H1 (cell line): ENCODE measurements at regions not wholly inside any gene's neighbourhood (a gene's known extent, or its start where the extent isn't known, plus 50 kb on each side); places are given as distances from the start of the nearest gene placed in this dataset.

ENCODE experiments used
- ASH2L ChIP-seq: fragments of 200-600, 300-600 bp; sonication (generic); IDR thresholded peaks from one replicate; pipeline ENCODE4 v1.7.1; 2017; ENCODE audit warnings: low read length
- CBX8 ChIP-seq: fragments of 300-800, 300-1000 bp; sonication (generic); IDR thresholded peaks from 2 replicates; pipeline ENCODE4 v1.7.1; 2016; ENCODE audit warnings: low read depth, low read length, borderline replicate concordance
- CEBPB ChIP-seq: IDR thresholded peaks from 2 replicates; pipeline ENCODE4 v1.6.1; 2012; ENCODE audit warnings: low read depth, low read length
- CTBP2 ChIP-seq: IDR thresholded peaks from 2 replicates; pipeline ENCODE4 v1.7.0; 2011; ENCODE audit warnings: borderline replicate concordance, mild to moderate bottlenecking, moderate library complexity, mixed read lengths, low read length; ENCODE audit not compliant: insufficient read depth, insufficient read length
- HDAC6 ChIP-seq: IDR thresholded peaks from one replicate; pipeline ENCODE4 v1.7.1; 2012; ENCODE audit warnings: low read depth, mild to moderate bottlenecking, inconsistent platforms, low read length, moderate library complexity
- POLR2AphosphoS5 ChIP-seq: IDR thresholded peaks from 2 replicates; pipeline ENCODE4 v1.6.1; 2011; ENCODE audit warnings: low read depth, low read length
- RXRA ChIP-seq: IDR thresholded peaks from 2 replicates; pipeline ENCODE4 v1.6.1; 2011; ENCODE audit warnings: low read depth, mild to moderate bottlenecking, low read length, moderate library complexity; ENCODE audit not compliant: insufficient read depth
- SIX5 ChIP-seq: IDR thresholded peaks from 2 replicates; pipeline ENCODE4 v1.6.1; 2011; ENCODE audit warnings: mild to moderate bottlenecking, low read depth, low read length
- SP2 ChIP-seq: IDR thresholded peaks from 2 replicates; pipeline ENCODE4 v1.6.1; 2012; ENCODE audit warnings: mild to moderate bottlenecking, low read length, inconsistent platforms
- SP4 ChIP-seq: IDR thresholded peaks from 2 replicates; pipeline ENCODE4 v1.6.1; 2012; ENCODE audit warnings: low read length, inconsistent platforms
- SRF ChIP-seq: IDR thresholded peaks from 2 replicates; pipeline ENCODE4 v1.6.1; 2011; ENCODE audit warnings: mild to moderate bottlenecking, low read depth, low read length, moderate library complexity
- TBP ChIP-seq: IDR thresholded peaks from 2 replicates; pipeline ENCODE4 v1.6.1; 2011; ENCODE audit warnings: low read depth, low read length, improper control_type of control experiment
- TF ChIP-seq, protein P1 (sequence below): fragments of 300-600 bp; sonication (generic); IDR thresholded peaks from 2 replicates; pipeline ENCODE4 v1.7.1; 2012; ENCODE audit warnings: low read length, moderate library complexity, mild to moderate bottlenecking, inconsistent platforms; ENCODE audit not compliant: insufficient replicate concordance

DNA sequence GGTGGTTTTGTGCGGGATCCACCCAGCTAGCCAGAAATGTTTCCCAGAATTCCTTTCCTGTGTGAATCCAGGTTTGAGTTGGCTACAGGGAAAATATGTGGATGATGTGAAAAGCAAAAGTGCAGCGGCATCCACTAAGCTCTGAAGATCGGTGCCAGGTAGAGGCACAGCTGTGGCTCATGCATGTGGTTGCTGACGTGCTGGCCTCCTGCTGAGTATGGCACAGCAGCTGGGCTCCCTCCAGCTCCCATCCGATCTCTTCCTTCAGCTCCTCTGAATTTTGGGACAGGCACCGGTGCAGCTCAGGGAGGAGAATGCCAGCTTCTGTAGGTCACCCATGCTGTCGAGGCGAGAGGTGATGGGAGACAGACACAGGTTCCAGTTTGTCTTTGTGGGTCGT, 84.0 kb upstream of the GSX1 start (continued):
- TF ChIP-seq, protein P1, sequence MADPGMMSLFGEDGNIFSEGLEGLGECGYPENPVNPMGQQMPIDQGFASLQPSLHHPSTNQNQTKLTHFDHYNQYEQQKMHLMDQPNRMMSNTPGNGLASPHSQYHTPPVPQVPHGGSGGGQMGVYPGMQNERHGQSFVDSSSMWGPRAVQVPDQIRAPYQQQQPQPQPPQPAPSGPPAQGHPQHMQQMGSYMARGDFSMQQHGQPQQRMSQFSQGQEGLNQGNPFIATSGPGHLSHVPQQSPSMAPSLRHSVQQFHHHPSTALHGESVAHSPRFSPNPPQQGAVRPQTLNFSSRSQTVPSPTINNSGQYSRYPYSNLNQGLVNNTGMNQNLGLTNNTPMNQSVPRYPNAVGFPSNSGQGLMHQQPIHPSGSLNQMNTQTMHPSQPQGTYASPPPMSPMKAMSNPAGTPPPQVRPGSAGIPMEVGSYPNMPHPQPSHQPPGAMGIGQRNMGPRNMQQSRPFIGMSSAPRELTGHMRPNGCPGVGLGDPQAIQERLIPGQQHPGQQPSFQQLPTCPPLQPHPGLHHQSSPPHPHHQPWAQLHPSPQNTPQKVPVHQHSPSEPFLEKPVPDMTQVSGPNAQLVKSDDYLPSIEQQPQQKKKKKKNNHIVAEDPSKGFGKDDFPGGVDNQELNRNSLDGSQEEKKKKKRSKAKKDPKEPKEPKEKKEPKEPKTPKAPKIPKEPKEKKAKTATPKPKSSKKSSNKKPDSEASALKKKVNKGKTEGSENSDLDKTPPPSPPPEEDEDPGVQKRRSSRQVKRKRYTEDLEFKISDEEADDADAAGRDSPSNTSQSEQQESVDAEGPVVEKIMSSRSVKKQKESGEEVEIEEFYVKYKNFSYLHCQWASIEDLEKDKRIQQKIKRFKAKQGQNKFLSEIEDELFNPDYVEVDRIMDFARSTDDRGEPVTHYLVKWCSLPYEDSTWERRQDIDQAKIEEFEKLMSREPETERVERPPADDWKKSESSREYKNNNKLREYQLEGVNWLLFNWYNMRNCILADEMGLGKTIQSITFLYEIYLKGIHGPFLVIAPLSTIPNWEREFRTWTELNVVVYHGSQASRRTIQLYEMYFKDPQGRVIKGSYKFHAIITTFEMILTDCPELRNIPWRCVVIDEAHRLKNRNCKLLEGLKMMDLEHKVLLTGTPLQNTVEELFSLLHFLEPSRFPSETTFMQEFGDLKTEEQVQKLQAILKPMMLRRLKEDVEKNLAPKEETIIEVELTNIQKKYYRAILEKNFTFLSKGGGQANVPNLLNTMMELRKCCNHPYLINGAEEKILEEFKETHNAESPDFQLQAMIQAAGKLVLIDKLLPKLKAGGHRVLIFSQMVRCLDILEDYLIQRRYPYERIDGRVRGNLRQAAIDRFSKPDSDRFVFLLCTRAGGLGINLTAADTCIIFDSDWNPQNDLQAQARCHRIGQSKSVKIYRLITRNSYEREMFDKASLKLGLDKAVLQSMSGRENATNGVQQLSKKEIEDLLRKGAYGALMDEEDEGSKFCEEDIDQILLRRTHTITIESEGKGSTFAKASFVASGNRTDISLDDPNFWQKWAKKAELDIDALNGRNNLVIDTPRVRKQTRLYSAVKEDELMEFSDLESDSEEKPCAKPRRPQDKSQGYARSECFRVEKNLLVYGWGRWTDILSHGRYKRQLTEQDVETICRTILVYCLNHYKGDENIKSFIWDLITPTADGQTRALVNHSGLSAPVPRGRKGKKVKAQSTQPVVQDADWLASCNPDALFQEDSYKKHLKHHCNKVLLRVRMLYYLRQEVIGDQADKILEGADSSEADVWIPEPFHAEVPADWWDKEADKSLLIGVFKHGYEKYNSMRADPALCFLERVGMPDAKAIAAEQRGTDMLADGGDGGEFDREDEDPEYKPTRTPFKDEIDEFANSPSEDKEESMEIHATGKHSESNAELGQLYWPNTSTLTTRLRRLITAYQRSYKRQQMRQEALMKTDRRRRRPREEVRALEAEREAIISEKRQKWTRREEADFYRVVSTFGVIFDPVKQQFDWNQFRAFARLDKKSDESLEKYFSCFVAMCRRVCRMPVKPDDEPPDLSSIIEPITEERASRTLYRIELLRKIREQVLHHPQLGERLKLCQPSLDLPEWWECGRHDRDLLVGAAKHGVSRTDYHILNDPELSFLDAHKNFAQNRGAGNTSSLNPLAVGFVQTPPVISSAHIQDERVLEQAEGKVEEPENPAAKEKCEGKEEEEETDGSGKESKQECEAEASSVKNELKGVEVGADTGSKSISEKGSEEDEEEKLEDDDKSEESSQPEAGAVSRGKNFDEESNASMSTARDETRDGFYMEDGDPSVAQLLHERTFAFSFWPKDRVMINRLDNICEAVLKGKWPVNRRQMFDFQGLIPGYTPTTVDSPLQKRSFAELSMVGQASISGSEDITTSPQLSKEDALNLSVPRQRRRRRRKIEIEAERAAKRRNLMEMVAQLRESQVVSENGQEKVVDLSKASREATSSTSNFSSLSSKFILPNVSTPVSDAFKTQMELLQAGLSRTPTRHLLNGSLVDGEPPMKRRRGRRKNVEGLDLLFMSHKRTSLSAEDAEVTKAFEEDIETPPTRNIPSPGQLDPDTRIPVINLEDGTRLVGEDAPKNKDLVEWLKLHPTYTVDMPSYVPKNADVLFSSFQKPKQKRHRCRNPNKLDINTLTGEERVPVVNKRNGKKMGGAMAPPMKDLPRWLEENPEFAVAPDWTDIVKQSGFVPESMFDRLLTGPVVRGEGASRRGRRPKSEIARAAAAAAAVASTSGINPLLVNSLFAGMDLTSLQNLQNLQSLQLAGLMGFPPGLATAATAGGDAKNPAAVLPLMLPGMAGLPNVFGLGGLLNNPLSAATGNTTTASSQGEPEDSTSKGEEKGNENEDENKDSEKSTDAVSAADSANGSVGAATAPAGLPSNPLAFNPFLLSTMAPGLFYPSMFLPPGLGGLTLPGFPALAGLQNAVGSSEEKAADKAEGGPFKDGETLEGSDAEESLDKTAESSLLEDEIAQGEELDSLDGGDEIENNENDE: no peak
- TF ChIP-seq SP2: no peak
- TF ChIP-seq HDAC6: no peak
- no peak for TF ChIP-seq RXRA
- TF ChIP-seq CTBP2: no peak
- no peak for TF ChIP-seq SIX5
- no peak for TF ChIP-seq SP4
- no peak for TF ChIP-seq ASH2L
- TF ChIP-seq POLR2AphosphoS5: no peak
- TF ChIP-seq SRF: no peak
- TF ChIP-seq TBP: no peak
- no peak for TF ChIP-seq CEBPB
- TF ChIP-seq CBX8: no peak
